Stimulated activated CD4-positive, alpha-beta T cell treated with anti-CD3 and anti-CD28 coated beads, Interleukin-15, amount 100 ng/mL, for 48 hours (primary cell): ENCODE measurements at regions not wholly inside any gene's neighbourhood (a gene's known extent, or its start where the extent isn't known, plus 50 kb on each side); places are given as distances from the start of the nearest gene placed in this dataset.
"Not testable (repeated sequence)": the region's sequence is repeated elsewhere in the genome, so short reads cannot be mapped to it uniquely, and the experiment has no call there.

Experiments used
- DNase-seq, 2 donors: peaks; one replicate each; pipeline ENCODE4 v3.0.0-alpha.2; 2020; ENCODE audit warnings: low read depth in 2 of 2

GRCh38 chr10:65769828-65770227 is 1156.0 kb upstream of the LRRTM3 start:
- DNase-seq = no peak

GRCh38 chr10:65778753-65779152 is 1147.1 kb upstream of the LRRTM3 start:
- DNase-seq = no peak

GRCh38 chr10:65779985-65780384 is 1145.9 kb upstream of the LRRTM3 start:
- DNase-seq = no peak

- no peak for DNase-seq
Measured at GRCh38 chr10:65786279-65786678, 1139.6 kb upstream of the LRRTM3 start.

- no peak for DNase-seq
Measured at GRCh38 chr10:65787571-65787970, 1138.3 kb upstream of the LRRTM3 start.

DNA sequence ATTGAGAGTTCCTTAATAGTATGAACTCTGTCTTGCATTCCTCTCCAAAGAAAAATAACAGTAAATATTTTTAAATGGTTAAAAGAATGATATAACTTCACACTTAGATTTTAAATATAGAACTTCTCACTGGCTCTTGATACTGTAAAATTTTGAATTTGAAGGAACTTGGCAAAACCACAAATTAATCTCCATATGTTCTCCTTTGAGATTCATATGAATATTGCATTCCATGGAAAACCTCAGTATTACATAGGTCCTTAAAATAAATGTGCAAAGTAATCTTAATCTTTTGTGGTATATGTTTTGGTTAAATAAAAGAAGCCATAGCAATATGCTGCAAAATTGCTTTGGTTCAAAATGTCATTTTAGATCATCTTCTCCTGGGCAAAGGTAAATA is 1137.6 kb upstream of the LRRTM3 start:
- no peak for DNase-seq

- no peak for DNase-seq
Measured at GRCh38 chr10:65791979-65792378, 1133.9 kb upstream of the LRRTM3 start.

GRCh38 chr10:65793738-65794425 is 1132.0 kb upstream of the LRRTM3 start:
- no peak for DNase-seq

- DNase-seq = not testable (repeated sequence)
Measured at GRCh38 chr10:65794861-65795260, 1131.0 kb upstream of the LRRTM3 start.

GRCh38 chr10:65796472-65796871 is 1129.4 kb upstream of the LRRTM3 start:
- DNase-seq = no peak

- DNase-seq = no peak
Measured at GRCh38 chr10:65798133-65798532, 1127.7 kb upstream of the LRRTM3 start.

DNA sequence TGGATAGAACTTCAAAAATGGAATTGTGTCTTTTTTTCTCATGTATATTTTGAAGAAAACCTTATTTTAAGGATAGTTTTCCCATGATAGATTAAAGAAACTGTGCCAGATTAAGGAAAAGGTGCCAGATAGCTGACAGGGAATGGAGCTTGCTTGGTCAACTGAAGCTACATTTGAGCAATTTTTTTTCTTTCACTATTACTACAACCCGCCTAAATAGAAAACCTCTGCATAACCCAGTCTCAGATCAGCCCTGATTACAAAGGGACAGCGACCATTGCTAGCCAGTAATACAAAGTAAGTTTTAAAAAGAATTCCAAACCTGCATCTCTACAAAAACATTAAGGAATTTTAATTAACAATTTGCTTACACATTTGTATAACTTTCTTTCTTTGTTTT is 1123.4 kb upstream of the LRRTM3 start:
- DNase-seq = no peak

GRCh38 chr10:65805511-65805910 is 1120.3 kb upstream of the LRRTM3 start:
- no peak for DNase-seq

- no peak for DNase-seq
Measured at GRCh38 chr10:65805993-65806392, 1119.8 kb upstream of the LRRTM3 start.

DNA sequence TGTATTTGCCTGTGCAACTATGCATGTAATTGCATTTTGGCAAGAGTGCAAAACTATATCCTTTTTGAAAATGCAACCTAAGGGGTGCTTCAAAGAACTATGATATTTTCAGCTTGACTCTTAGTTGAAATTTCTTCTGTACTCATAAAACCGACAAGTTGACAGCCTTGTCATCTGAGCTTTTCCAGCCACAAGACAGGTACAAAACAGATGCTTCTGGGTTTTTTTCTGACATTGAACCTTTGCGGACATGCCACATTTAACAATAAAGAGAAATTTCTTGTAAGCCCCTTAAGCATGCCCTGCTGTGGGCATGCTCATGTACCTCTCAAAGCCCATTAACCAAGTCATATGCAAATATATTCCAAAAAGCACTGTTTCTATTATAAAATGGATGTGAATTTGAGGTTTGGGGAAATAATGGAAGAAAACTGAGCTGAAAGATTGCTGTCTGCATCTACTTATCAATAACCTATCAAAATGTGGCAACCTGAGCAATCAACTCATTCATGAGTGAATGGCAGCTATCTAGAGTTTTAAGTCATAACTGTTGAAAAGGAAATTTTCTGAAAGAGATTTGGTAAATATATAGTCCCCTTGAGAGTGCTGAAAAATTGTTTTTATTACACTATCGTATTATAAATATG is 1117.0 kb upstream of the LRRTM3 start:
- no peak for DNase-seq

DNA sequence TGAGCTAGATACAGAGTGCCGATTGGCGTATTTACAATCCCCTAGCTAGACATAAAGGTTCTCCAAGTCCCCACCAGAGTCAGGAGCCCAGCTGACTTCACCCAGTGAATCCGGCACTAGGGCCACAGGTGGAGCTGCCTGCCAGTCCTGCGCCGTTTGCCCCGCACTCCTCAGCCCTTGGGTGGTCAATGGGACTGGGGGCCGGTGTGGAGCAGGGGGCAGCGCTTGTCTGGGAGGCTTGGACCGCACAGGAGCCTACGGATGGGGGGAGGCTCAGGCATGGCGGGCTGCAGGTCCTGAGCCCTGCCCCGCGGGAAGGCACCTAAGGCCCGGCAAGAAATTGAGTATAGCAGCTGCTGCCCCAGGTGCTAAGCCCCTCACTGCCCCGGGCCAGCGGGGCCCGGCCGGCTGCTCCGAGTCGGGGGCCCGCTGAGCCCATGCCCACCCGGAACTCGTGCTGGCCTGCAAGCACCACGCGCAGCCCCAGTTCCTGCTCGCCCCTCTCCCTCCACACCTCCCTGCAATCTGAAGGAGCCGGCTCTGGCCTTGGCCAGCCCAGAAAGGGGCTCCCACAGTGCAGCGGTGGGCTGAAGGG is 1113.8 kb upstream of the LRRTM3 start:
- no peak for DNase-seq

DNA sequence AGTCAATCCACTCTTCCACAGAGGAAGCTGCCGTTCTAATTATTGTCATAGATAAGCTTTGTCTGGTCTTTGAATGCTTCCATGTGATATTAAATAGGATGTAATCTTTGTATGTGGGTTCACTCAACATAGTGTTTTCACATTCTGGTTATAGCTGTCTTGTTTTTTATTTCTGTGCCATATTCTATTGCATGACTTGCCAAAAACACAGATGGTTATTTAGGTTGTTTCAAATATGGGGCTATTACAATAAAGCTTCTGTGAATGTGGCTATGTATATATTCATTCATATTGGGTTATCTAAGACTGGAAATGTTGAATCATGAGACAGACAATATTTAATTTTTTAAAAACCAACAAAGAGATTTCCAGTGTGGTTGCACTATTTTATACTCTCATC is 1109.3 kb upstream of the LRRTM3 start:
- DNase-seq = no peak

GRCh38 chr10:65818990-65819389 is 1106.8 kb upstream of the LRRTM3 start:
- no peak for DNase-seq

GRCh38 chr10:65827359-65827758 is 1098.5 kb upstream of the LRRTM3 start:
- DNase-seq = no peak

GRCh38 chr10:65838811-65839210 is 1087.0 kb upstream of the LRRTM3 start:
- no peak for DNase-seq

- no peak for DNase-seq
Measured at GRCh38 chr10:65843203-65843602, 1082.6 kb upstream of the LRRTM3 start.

GRCh38 chr10:65845916-65846315 is 1079.9 kb upstream of the LRRTM3 start:
- no peak for DNase-seq

DNA sequence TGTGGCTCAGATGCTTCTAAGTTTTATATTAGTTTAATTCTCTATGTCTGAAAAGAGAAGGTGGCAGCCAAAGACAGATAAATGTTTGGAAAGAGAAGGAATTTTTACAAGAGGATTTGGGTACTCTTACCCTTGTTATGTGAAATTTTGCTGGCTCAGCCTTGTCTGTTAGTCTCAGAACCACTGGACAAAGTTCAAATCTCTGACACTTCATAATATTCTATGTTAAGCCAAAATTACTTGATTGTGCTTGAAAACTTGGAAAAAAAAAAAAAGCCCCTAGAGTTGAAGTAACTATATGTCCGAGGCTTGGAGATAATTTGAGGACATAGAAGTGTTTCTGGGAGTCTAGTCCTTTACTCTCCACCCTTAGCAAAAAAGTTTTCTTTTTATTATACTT is 1079.3 kb upstream of the LRRTM3 start:
- DNase-seq = no peak
